HCT116 (cell line): ENCODE measurements at regions not wholly inside any gene's neighbourhood (a gene's known extent, or its start where the extent isn't known, plus 50 kb on each side); places are given as distances from the start of the nearest gene placed in this dataset.

Source experiments
- ATAC-seq: fragments of 200-7000 bp; cut with Tn5 transposase; 2 replicates; pipeline ENCODE4 v1.9.1; 2020; ENCODE audit warnings: mild to moderate bottlenecking, moderate library complexity
- BruUV-seq: library from RNA; stranded (reverse); fragments of 400-500 nt; replicated peaks from 2 replicates; lab custom pipeline; 2021; lab: Mats Ljungman, UMichigan
- CTCF ChIA-PET: fragments of 300-600 bp; sonication (Branson Sonifier 250); formaldehyde crosslinking; loops from one replicate; lab custom pipeline; 2021; ENCODE audit warnings: antibody characterized with exemption; lab: Charles Lee
- POLR2A ChIA-PET: fragments of 300-600, 350-600 bp; sonication (Branson Sonifier 250); formaldehyde crosslinking; loops from one replicate; lab custom pipeline; 2021; ENCODE audit warnings: antibody characterized with exemption; lab: Charles Lee
- RAD21 ChIA-PET, 2 experiments: fragments of 300-600 bp; sonication (Branson Sonifier 250); formaldehyde crosslinking; loops; one replicate each; lab custom pipeline; 2023; ENCODE audit warnings: low total read pairs in 2 of 2; ENCODE audit not compliant: uncharacterized antibody in 2 of 2, unreplicated experiment in 2 of 2, low non-redundant PET in 1 of 2; lab: Charles Lee
- DNase-seq: peaks from one replicate; pipeline ENCODE4 v3.0.0-alpha.2; 2010; ENCODE audit warnings: low read depth, low spot score
- H2AFZ ChIP-seq: fragments of 200-600 bp; shearing (Covaris generic), sonication (generic); 2 replicates; pipeline ENCODE4 v1.6.1; 2017; ENCODE audit warnings: low read depth, mixed run types, mixed read lengths, antibody characterized with exemption, low read length; ENCODE audit not compliant: poor library complexity, severe bottlenecking
- H3K27ac ChIP-seq: 2 replicates; pipeline ENCODE4 v1.5.1; 2012; ENCODE audit warnings: low read depth, low read length
- H3K27me3 ChIP-seq: fragments of 200-600 bp; sonication (generic); 2 replicates; pipeline ENCODE4 v1.6.1; 2016; ENCODE audit warnings: mixed run types, low read length, mixed read lengths; ENCODE audit not compliant: insufficient read depth
- H3K36me3 ChIP-seq, 2 experiments: fragments of 200-500 bp in 1 of 2; fragments of 200-600 bp in 1 of 2; sonication (Bioruptor generic) in 1 of 2; sonication (generic) in 1 of 2; 2 replicates each; pipeline versions ENCODE4 v1.5.1 to v1.6.1; 2014 to 2016; ENCODE audit warnings: low read length in 2 of 2, inconsistent platforms in 1 of 2, mixed read lengths in 1 of 2, mixed run types in 1 of 2; ENCODE audit not compliant: insufficient read depth in 2 of 2, control insufficient read depth in 1 of 2
- H3K4me1 ChIP-seq, 2 experiments: fragments of 200-600 bp in 1 of 2; sonication (generic) in 1 of 2; 2 replicates each; pipeline versions ENCODE4 v1.5.1 to v1.6.1; 2012 to 2017; ENCODE audit warnings: low read length in 2 of 2, inconsistent platforms in 1 of 2, mild to moderate bottlenecking in 1 of 2, mixed read lengths in 1 of 2, mixed run types in 1 of 2, moderate library complexity in 1 of 2; ENCODE audit not compliant: insufficient read depth in 2 of 2, control insufficient read depth in 1 of 2
- H3K4me2 ChIP-seq: fragments of 200-600 bp; sonication (generic); 2 replicates; pipeline ENCODE4 v1.6.1; 2017; ENCODE audit warnings: mixed run types, low read length, mixed read lengths
- H3K4me3 ChIP-seq, 2 experiments: fragments of 200-600 bp in 1 of 2; sonication (generic) in 1 of 2; replicated peaks in 1 of 2; 2 replicates each; pipeline ENCODE4 v1.5.1; 2011 to 2016; ENCODE audit warnings: low read length in 2 of 2, control low read depth in 1 of 2, low read depth in 1 of 2, mild to moderate bottlenecking in 1 of 2, mixed read lengths in 1 of 2, mixed run types in 1 of 2
- H3K79me2 ChIP-seq: fragments of 200-600 bp; sonication (generic); 2 replicates; pipeline ENCODE4 v1.6.1; 2017; ENCODE audit warnings: mild to moderate bottlenecking, mixed run types, low read length, moderate library complexity, mixed read lengths; ENCODE audit not compliant: insufficient read depth
- H3K9ac ChIP-seq: fragments of 200-600 bp; sonication (generic); 2 replicates; pipeline ENCODE4 v1.6.1; 2016; ENCODE audit warnings: low read length, mixed read lengths
- H3K9me2 ChIP-seq: fragments of 200-600 bp; sonication (generic), shearing (Covaris generic); 2 replicates; pipeline ENCODE4 v1.6.1; 2017; ENCODE audit warnings: mixed run types, mild to moderate bottlenecking, moderate library complexity; ENCODE audit not compliant: insufficient read depth
- H3K9me3 ChIP-seq, 2 experiments: fragments of 200-500 bp in 1 of 2; fragments of 200-600 bp in 1 of 2; sonication (Bioruptor generic) in 1 of 2; sonication (generic) in 1 of 2; 2 replicates each; pipeline ENCODE4 v1.6.1; 2014 to 2017; ENCODE audit warnings: low read length in 2 of 2, mixed read lengths in 2 of 2, inconsistent platforms in 1 of 2, low read depth in 1 of 2, mild to moderate bottlenecking in 1 of 2, mixed run types in 1 of 2, moderate library complexity in 1 of 2; ENCODE audit not compliant: control insufficient read depth in 1 of 2, insufficient read depth in 1 of 2
- H4K20me1 ChIP-seq: fragments of 200-600 bp; sonication (generic), shearing (Covaris generic); 2 replicates; pipeline ENCODE4 v1.6.1; 2017; ENCODE audit warnings: mixed run types, mild to moderate bottlenecking, moderate library complexity; ENCODE audit not compliant: insufficient read depth
- CEBPB ChIP-seq: IDR thresholded peaks from 2 replicates; pipeline ENCODE4 v1.6.1; 2012; ENCODE audit warnings: low read depth
- EGR1 ChIP-seq: IDR thresholded peaks from 2 replicates; pipeline ENCODE4 v1.6.1; 2012; ENCODE audit warnings: low read depth
- EZH2 ChIP-seq: fragments of 200-600 bp; sonication (generic); IDR thresholded peaks from 2 replicates; pipeline ENCODE4 v1.6.1; 2017; ENCODE audit warnings: antibody characterized with exemption, mixed run types
- EZH2phosphoT487 ChIP-seq: fragments of 200-600 bp; IDR thresholded peaks from 2 replicates; pipeline ENCODE4 v1.6.1; 2018; ENCODE audit warnings: antibody characterized with exemption, borderline replicate concordance
- FOSL1 ChIP-seq: IDR thresholded peaks from 2 replicates; pipeline ENCODE4 v1.6.1; 2012; ENCODE audit warnings: low read depth
- JUND ChIP-seq: IDR thresholded peaks from 2 replicates; pipeline ENCODE4 v1.6.1; 2012
- POLR2A ChIP-seq: IDR thresholded peaks from 2 replicates; pipeline ENCODE4 v1.7.0; 2011; ENCODE audit warnings: borderline replicate concordance; ENCODE audit not compliant: insufficient read depth, insufficient read length; ENCODE audit errors: extremely low read depth
- POLR2AphosphoS5 ChIP-seq: IDR thresholded peaks from 2 replicates; pipeline ENCODE4 v1.6.1; 2011; ENCODE audit warnings: mild to moderate bottlenecking, low read depth, low read length, moderate library complexity
- RAD21 ChIP-seq: IDR thresholded peaks from 2 replicates; pipeline ENCODE4 v1.6.1; 2012; ENCODE audit warnings: low read depth, mild to moderate bottlenecking
- SIN3A ChIP-seq: IDR thresholded peaks from 2 replicates; pipeline ENCODE4 v1.6.1; 2012; ENCODE audit warnings: low read depth
- SP1 ChIP-seq: IDR thresholded peaks from 2 replicates; pipeline ENCODE4 v1.6.1; 2012; ENCODE audit warnings: low read depth
- TCF7L2 ChIP-seq: IDR thresholded peaks from 2 replicates; pipeline ENCODE4 v1.7.0; 2011; ENCODE audit warnings: borderline replicate concordance, inconsistent platforms; ENCODE audit not compliant: insufficient read depth, insufficient read length; ENCODE audit errors: extremely low read depth
- YY1 ChIP-seq: IDR thresholded peaks from 2 replicates; pipeline ENCODE4 v1.6.1; 2011; ENCODE audit warnings: low read length, low read depth, moderate library complexity, mild to moderate bottlenecking; ENCODE audit not compliant: insufficient replicate concordance; ENCODE audit errors: extremely low read depth
- ZFX ChIP-seq: fragments of 450-650 bp; IDR thresholded peaks from 2 replicates; pipeline ENCODE4 v1.6.1; 2017
- ZNF274 ChIP-seq: fragments of 200-500 bp; sonication (Bioruptor generic); IDR thresholded peaks from 2 replicates; pipeline ENCODE4 v1.6.1; 2014; ENCODE audit warnings: mild to moderate bottlenecking, low read depth, low read length, inconsistent platforms
- intact Hi-C: fragments of 100-400 bp; cut with micrococcal nuclease; formaldehyde crosslinking; loops from 2 replicates; pipeline ENCODE4 v1.10.0; 2022
- TF ChIP-seq, protein P1 (sequence below): IDR thresholded peaks from 2 replicates; pipeline ENCODE4 v1.6.1; 2012
- TF ChIP-seq, protein P2 (sequence below): IDR thresholded peaks from 2 replicates; pipeline ENCODE4 v1.6.1; 2011; ENCODE audit warnings: mild to moderate bottlenecking, low read length, moderate library complexity; ENCODE audit not compliant: insufficient replicate concordance; ENCODE audit errors: extremely low read depth
- TF ChIP-seq, protein P3 (sequence below): IDR thresholded peaks from 2 replicates; pipeline ENCODE4 v1.6.1; 2012
- TF ChIP-seq, protein P4 (sequence below): IDR thresholded peaks from 2 replicates; pipeline ENCODE4 v1.6.1; 2012; ENCODE audit warnings: low read depth
- TF ChIP-seq, protein P5 (sequence below), 3 experiments: fragments of 200-600 bp in 1 of 3; sonication (generic) in 1 of 3; IDR thresholded peaks in 2 of 3; conservative IDR thresholded peaks in 1 of 3; 2 replicates each; pipeline ENCODE4 v1.5.1; 2012 to 2017; ENCODE audit warnings: low read depth in 2 of 3, low read length in 2 of 3, antibody characterized with exemption in 1 of 3, borderline replicate concordance in 1 of 3, control low read depth in 1 of 3, mild to moderate bottlenecking in 1 of 3, mixed read lengths in 1 of 3, mixed run types in 1 of 3, moderate library complexity in 1 of 3; ENCODE audit not compliant: insufficient read depth in 1 of 3

DNA sequence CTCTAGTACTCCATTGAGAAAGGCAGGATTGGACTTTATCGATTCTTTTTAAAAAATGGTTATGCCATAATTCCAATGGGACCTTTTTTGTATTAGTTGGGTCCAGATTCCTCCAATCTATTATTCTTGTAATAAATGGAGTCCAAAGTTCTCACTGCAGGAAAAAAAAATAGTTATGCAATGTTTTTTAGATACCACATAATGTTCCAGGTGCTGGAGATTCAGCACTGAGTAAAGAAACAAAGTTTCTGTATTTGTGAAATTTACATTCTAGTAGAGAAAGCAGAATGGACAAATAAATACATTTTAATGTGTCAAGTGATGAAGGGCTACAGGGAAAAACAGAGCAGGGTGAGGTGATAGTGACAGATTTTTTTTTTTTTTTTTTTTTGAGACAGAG, 78.5 kb upstream of the MYCN start:
- BruUV-seq, result no TSS peak
- Histone ChIP-seq H3K4me3 (no peak overlapping the region), H3K36me3 (no peaks in the 10 kb centered on the region), H3K9ac (no peak overlapping the region), H2AFZ (no peak overlapping the region), H3K9me3 (no peaks in the 10 kb centered on the region), H4K20me1 (no peaks in the 10 kb centered on the region), H3K9me2 (no peaks in the 10 kb centered on the region), H3K4me1 (no peaks in the 10 kb centered on the region), H3K4me2 (no peak overlapping the region), H3K79me2 (no peaks in the 10 kb centered on the region), H3K27ac (no peak overlapping the region), H3K27me3 (peaks cover 13% of the 10 kb centered on the region)
- DNase-seq (no peak), ATAC-seq (no peak)
- ChIA-PET CTCF (no interaction called here), RAD21 (no interaction called here), POLR2A (no interaction called here)
- intact Hi-C loops, result no loop called here
- TF ChIP-seq SIN3A, result no peak
- TF ChIP-seq, protein P1, sequence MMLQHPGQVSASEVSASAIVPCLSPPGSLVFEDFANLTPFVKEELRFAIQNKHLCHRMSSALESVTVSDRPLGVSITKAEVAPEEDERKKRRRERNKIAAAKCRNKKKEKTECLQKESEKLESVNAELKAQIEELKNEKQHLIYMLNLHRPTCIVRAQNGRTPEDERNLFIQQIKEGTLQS, result no peak
- TF ChIP-seq POLR2AphosphoS5, result no peak
- no peak for TF ChIP-seq JUND
- no peak for TF ChIP-seq YY1
- TF ChIP-seq CEBPB, result no peak
- TF ChIP-seq, protein P2, sequence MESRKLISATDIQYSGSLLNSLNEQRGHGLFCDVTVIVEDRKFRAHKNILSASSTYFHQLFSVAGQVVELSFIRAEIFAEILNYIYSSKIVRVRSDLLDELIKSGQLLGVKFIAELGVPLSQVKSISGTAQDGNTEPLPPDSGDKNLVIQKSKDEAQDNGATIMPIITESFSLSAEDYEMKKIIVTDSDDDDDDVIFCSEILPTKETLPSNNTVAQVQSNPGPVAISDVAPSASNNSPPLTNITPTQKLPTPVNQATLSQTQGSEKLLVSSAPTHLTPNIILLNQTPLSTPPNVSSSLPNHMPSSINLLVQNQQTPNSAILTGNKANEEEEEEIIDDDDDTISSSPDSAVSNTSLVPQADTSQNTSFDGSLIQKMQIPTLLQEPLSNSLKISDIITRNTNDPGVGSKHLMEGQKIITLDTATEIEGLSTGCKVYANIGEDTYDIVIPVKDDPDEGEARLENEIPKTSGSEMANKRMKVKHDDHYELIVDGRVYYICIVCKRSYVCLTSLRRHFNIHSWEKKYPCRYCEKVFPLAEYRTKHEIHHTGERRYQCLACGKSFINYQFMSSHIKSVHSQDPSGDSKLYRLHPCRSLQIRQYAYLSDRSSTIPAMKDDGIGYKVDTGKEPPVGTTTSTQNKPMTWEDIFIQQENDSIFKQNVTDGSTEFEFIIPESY, result no peak
- TF ChIP-seq EZH2phosphoT487, result no peak
- TF ChIP-seq RAD21, result no peak
- no peak for TF ChIP-seq TCF7L2
- no peak for TF ChIP-seq POLR2A
- TF ChIP-seq, protein P3, sequence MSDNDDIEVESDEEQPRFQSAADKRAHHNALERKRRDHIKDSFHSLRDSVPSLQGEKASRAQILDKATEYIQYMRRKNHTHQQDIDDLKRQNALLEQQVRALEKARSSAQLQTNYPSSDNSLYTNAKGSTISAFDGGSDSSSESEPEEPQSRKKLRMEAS, result no peak
- no peak for TF ChIP-seq SP1
- TF ChIP-seq, protein P4, sequence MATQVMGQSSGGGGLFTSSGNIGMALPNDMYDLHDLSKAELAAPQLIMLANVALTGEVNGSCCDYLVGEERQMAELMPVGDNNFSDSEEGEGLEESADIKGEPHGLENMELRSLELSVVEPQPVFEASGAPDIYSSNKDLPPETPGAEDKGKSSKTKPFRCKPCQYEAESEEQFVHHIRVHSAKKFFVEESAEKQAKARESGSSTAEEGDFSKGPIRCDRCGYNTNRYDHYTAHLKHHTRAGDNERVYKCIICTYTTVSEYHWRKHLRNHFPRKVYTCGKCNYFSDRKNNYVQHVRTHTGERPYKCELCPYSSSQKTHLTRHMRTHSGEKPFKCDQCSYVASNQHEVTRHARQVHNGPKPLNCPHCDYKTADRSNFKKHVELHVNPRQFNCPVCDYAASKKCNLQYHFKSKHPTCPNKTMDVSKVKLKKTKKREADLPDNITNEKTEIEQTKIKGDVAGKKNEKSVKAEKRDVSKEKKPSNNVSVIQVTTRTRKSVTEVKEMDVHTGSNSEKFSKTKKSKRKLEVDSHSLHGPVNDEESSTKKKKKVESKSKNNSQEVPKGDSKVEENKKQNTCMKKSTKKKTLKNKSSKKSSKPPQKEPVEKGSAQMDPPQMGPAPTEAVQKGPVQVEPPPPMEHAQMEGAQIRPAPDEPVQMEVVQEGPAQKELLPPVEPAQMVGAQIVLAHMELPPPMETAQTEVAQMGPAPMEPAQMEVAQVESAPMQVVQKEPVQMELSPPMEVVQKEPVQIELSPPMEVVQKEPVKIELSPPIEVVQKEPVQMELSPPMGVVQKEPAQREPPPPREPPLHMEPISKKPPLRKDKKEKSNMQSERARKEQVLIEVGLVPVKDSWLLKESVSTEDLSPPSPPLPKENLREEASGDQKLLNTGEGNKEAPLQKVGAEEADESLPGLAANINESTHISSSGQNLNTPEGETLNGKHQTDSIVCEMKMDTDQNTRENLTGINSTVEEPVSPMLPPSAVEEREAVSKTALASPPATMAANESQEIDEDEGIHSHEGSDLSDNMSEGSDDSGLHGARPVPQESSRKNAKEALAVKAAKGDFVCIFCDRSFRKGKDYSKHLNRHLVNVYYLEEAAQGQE, result no peak
- no peak for TF ChIP-seq FOSL1
- no peak for TF ChIP-seq EGR1
- no peak for TF ChIP-seq ZNF274
- no peak for TF ChIP-seq ZFX
- TF ChIP-seq, protein P5, sequence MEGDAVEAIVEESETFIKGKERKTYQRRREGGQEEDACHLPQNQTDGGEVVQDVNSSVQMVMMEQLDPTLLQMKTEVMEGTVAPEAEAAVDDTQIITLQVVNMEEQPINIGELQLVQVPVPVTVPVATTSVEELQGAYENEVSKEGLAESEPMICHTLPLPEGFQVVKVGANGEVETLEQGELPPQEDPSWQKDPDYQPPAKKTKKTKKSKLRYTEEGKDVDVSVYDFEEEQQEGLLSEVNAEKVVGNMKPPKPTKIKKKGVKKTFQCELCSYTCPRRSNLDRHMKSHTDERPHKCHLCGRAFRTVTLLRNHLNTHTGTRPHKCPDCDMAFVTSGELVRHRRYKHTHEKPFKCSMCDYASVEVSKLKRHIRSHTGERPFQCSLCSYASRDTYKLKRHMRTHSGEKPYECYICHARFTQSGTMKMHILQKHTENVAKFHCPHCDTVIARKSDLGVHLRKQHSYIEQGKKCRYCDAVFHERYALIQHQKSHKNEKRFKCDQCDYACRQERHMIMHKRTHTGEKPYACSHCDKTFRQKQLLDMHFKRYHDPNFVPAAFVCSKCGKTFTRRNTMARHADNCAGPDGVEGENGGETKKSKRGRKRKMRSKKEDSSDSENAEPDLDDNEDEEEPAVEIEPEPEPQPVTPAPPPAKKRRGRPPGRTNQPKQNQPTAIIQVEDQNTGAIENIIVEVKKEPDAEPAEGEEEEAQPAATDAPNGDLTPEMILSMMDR (IDR thresholded peaks at IDR 0.05 in 2 of 3, conservative IDR thresholded peaks at IDR 0.05 in 1 of 3; ENCODE audit: borderline replicate concordance in 1 of 3, insufficient read depth in 1 of 3, low read depth in 2 of 3, low read length in 2 of 3), result no peak
- no peak for TF ChIP-seq EZH2
